ENCODE measurements at regions not wholly inside any gene's neighbourhood (a gene's known extent, or its start where the extent isn't known, plus 50 kb on each side); places are given as distances from the start of the nearest gene placed in this dataset.

- 93 to 98% methylated on average over 2 of the region's 2 CpGs for WGBS, 2 donors
- no peaks in the 10 kb centered on the region for H3K36me3 ChIP-seq (ENCODE audit: control insufficient read depth in 4 of 4, insufficient read depth in 4 of 4, low read length in 4 of 4)
- no peaks in the 10 kb centered on the region for H3K9me3 ChIP-seq (ENCODE audit: control insufficient read depth in 4 of 4, insufficient read depth in 3 of 4, low read length in 3 of 4)
- no peak for DNase-seq
- no peak overlapping the region for H3K27ac ChIP-seq (ENCODE audit: low read depth in 1 of 2, low read length in 1 of 2)
- no peaks in the 10 kb centered on the region for H3K27me3 ChIP-seq (ENCODE audit: control insufficient read depth in 3 of 3, insufficient read depth in 3 of 3, low read length in 2 of 3)
- no peak overlapping the region for H3K9ac ChIP-seq (ENCODE audit: insufficient read depth in 1 of 2, low read length in 2 of 2)
- H3K4me1 ChIP-seq (ENCODE audit: control insufficient read depth in 5 of 5, insufficient read depth in 5 of 5, low read length in 5 of 5): no peaks in the 10 kb centered on the region
- H3K4me3 ChIP-seq: no peak overlapping the region
- no peak for ATAC-seq (ENCODE audit: insufficient read depth, low FRiP score)
- no peak for TF ChIP-seq CTCF (IDR thresholded peaks at IDR 0.05; ENCODE audit: control extremely low read depth, extremely low read depth)
These were observed 59.5 kb upstream of the STXBP5L start for GRCh38 chr3:120848503-120848902.

- no peak overlapping the region for H3K9ac ChIP-seq (ENCODE audit: insufficient read depth in 1 of 2, low read length in 2 of 2)
- H3K4me3 ChIP-seq: no peak overlapping the region
- ATAC-seq (ENCODE audit: insufficient read depth, low FRiP score): no peak
- no peaks in the 10 kb centered on the region for H3K9me3 ChIP-seq (ENCODE audit: control insufficient read depth in 4 of 4, insufficient read depth in 3 of 4, low read length in 3 of 4)
- no peak overlapping the region for H3K27ac ChIP-seq (ENCODE audit: low read depth in 1 of 2, low read length in 1 of 2)
- DNase-seq: no peak
- no peaks in the 10 kb centered on the region for H3K27me3 ChIP-seq (ENCODE audit: control insufficient read depth in 3 of 3, insufficient read depth in 3 of 3, low read length in 2 of 3)
- no peaks in the 10 kb centered on the region for H3K36me3 ChIP-seq (ENCODE audit: control insufficient read depth in 4 of 4, insufficient read depth in 4 of 4, low read length in 4 of 4)
- WGBS, 2 donors: 72 to 79% methylated on average over 6 of the region's 6 CpGs
- TF ChIP-seq CTCF (IDR thresholded peaks at IDR 0.05; ENCODE audit: control extremely low read depth, extremely low read depth): no peak
- no peaks in the 10 kb centered on the region for H3K4me1 ChIP-seq (ENCODE audit: control insufficient read depth in 5 of 5, insufficient read depth in 5 of 5, low read length in 5 of 5)
These were observed 57.4 kb upstream of the STXBP5L start for GRCh38 chr3:120850381-120851295.

- H3K9ac ChIP-seq (ENCODE audit: insufficient read depth in 1 of 2, low read length in 2 of 2): no peak overlapping the region
- no peak overlapping the region for H3K4me3 ChIP-seq
- no peak overlapping the region for H3K27ac ChIP-seq (ENCODE audit: low read depth in 1 of 2, low read length in 1 of 2)
- no peaks in the 10 kb centered on the region for H3K9me3 ChIP-seq (ENCODE audit: control insufficient read depth in 4 of 4, insufficient read depth in 3 of 4, low read length in 3 of 4)
- no peak for DNase-seq
- TF ChIP-seq CTCF (IDR thresholded peaks at IDR 0.05; ENCODE audit: control extremely low read depth, extremely low read depth): no peak
- 47% methylated on average over 2 of the region's 2 CpGs for WGBS, 2 donors
- no peaks in the 10 kb centered on the region for H3K4me1 ChIP-seq (ENCODE audit: control insufficient read depth in 5 of 5, insufficient read depth in 5 of 5, low read length in 5 of 5)
- no peaks in the 10 kb centered on the region for H3K36me3 ChIP-seq (ENCODE audit: control insufficient read depth in 4 of 4, insufficient read depth in 4 of 4, low read length in 4 of 4)
- no peak for ATAC-seq (ENCODE audit: insufficient read depth, low FRiP score)
- H3K27me3 ChIP-seq (ENCODE audit: control insufficient read depth in 3 of 3, insufficient read depth in 3 of 3, low read length in 2 of 3): no peaks in the 10 kb centered on the region
These were observed 55.6 kb upstream of the STXBP5L start for GRCh38 chr3:120852412-120852811.

Data from lung (tissue), 11 donors.